ELF-1 (cell line): ENCODE measurements at regions not wholly inside any gene's neighbourhood (a gene's known extent, or its start where the extent isn't known, plus 50 kb on each side); places are given as distances from the start of the nearest gene placed in this dataset.

ENCODE experiments used
- DNase-seq: peaks from one replicate; pipeline ENCODE4 v3.0.0-alpha.2; 2016; ENCODE audit warnings: low read depth, low spot score

DNA sequence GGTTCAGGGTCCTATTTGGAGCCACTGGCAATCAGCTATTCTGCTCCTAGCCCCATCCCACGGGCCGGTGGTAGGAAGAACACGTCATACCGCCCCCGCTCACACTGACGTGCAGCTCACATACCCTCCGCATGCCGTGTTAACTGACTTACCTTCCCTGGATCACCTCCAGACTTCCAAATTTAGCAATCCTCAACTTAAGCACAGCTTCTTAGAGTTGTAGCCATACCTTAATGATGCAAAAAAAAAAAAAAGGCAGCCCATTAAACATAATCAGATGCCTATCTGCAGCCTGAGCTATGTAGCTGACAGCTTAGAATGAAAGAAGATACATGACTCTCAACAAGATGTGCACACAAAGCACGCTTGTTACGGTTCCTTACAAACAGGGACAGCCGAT lies 93.0 kb downstream of the IRX2 start:
- no peak for DNase-seq

GRCh38 chr5:2657151-2657550 lies 94.3 kb downstream of the IRX2 start:
- DNase-seq: no peak

DNA sequence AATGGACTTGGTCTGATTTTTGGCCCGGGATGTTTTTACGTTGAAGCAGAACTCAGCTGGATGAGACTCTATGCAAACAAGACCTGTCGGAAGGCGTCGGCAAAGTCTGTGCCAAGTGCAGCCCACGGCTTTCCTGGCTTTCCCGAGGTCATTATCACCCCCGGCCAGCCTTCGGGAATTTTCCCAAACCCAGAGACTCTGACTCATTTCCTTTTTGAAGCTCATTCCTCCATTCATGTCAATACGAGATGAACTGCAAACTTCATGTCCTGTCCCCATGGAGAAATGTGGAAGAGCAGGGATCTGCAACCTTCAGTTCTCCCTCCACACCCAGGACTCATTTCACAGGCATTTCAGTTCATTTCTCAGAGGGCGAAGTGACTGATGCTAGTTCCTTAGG lies 95.3 kb downstream of the IRX2 start:
- no peak for DNase-seq

GRCh38 chr5:2653991-2654390 lies 97.5 kb downstream of the IRX2 start:
- no peak for DNase-seq

- no peak for DNase-seq
Observed at GRCh38 chr5:2651116-2651515, 100.4 kb downstream of the IRX2 start.

GRCh38 chr5:2642684-2643345 lies 108.7 kb downstream of the IRX2 start:
- DNase-seq: no peak

GRCh38 chr5:2640717-2641116 lies 110.8 kb downstream of the IRX2 start:
- DNase-seq: no peak

DNA sequence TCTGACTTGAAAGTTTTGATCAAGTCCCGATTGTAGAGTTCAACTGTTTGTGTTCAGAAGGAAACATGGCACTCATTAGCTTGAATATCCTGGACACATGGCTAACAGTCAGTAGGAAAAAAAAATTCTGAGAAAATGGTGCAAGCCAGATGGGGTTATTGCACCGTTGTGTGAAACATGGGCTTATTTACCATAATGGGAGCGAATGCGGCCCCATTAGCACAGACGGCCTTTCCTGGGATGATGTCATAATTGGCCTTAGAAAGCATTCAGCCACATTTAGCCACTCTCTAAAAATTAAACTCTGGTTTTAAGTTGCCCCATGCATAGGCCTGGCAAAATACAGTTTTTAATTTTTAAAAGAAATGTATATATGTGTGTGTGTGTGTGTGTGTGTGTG lies 112.1 kb downstream of the IRX2 start:
- no peak for DNase-seq

DNA sequence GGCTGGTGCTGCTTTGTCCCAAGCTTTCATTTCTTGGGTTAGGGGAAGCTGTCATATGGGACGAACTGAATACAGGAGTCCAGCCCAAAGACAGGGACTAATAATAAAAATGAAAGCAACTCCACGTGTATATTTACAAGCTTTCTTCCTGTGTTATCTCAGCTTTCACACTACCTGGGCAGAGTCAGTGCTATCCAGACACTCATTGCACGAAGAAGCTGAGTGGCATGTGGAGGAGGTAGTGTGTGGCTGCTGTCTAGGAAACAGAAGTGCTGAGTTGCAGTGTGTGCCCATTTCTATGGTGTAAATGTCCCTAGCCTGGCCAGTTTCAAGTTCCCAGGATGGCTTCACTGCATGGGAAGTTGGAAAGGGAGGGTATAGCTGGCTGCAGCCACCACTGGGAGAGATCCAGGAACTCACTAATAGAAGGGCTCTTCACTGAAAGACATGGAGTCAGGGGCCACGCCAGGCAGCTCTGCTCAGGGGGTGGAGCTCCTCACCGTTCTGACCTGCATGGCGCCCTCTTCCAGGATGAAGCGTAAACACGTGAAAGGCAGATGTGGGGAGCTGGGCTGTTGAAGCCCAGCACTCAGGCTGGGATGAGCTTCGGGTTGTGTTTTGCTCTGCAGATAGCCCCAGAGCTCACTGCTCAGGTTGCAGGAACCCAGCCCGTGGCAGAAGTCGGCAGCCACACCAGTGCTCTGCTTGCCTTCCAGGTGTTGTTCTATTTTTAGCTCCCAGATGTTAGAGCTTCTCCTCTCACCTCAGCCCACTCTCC lies 116.9 kb downstream of the IRX2 start:
- peak; percentile 23 for DNase-seq

DNA sequence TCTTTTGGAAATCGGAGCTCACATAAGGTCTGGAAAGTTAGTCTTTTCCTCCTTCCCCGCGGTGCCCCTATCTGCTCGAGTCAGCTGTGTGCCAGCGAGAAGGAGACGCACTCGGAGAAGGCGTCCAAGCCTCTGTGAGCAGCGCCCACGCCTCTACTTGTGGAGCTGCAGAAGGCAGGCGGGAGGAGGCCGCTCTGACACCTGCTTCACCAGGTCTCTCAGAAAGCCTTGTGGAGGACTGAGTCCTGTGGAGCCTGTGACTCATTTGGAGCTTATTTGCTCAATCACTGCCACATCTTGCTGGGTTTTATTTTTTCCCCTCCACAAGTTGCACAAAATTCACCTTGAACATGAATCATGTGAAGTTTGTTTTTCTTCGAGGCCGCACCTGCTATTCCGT lies 117.5 kb downstream of the IRX2 start:
- no peak for DNase-seq

GRCh38 chr5:2631758-2632157 lies 119.7 kb downstream of the IRX2 start:
- DNase-seq: no peak

GRCh38 chr5:2629045-2629444 lies 122.4 kb downstream of the IRX2 start:
- DNase-seq: peak; percentile 52

DNA sequence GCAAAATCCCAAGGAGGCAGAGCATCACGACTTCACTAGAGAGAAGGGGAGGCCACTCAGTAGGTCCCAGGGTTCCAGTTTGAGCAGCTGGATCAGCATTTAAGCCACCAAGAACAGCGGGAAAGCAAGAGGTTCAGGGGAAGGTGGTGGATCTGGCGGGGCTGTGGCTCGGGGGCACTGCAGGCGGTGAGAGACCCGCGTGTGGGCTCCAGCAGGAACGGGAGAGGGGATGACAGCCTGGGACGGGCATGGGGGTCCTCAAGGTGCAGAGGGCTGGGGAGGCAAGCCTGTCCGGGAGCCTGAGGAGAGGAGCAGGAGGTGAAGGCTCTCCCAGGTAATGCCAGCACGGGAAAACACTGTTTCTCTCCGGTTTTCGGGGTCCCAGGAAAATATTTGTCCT lies 123.6 kb downstream of the IRX2 start:
- DNase-seq: no peak

- no peak for DNase-seq
Observed at GRCh38 chr5:2626572-2626971, 124.9 kb downstream of the IRX2 start.

DNA sequence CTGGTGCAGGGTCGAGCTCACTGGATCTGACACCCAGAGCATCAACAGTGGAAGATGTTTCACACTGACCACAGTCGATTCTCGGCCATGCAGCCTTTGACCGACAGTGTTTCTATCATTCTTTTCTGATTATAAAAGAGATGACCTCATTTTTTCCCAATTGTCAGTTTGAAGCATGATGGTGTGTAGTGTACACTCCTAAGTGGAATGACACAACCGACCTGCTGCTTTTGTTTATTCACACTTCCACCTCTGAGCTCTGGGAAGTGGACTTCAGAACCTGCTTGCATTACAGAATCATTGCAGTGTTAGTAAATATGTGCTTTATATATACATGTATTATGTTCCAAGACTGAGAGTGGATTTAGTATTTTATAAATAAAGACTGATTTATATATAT lies 128.6 kb downstream of the IRX2 start:
- no peak for DNase-seq

DNA sequence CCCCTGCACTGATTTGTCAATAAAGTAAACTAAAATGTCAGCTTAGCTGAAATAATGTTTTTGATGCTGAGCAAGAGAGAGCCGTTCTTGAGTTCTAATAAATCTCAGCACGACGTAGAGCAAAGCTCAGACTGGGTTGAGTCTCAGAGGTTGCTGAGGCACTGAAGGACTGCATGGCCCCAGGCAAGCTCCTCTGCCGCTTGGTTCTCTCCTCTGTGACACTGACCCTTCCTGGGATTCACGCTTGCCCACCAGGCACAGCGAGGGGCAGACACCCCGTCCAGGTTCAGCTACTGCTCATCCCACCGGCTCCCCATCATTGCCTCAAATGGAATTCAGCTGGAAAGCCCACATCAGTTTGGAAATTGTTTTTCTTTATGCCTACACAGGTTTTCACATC lies 129.8 kb downstream of the IRX2 start:
- DNase-seq: no peak

DNA sequence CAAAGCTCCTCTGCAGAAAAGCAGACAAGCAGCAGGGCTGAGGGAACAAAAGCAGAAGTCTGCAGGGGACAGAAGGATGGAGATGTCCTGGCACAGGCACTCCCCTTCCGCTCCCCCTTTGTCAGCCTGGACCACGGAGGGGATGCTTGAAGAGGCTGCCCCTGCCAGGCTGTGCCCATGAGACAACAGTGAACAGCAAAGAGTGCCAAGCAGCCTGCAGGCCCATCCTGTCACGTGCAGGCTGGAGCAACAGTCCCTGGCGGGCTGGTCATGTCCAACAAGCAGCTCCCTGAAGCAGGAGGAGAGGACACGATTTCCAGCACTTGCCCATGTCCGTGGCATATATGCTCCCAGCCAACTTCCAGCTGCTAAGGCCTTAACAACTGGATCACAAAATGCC lies 132.3 kb downstream of the IRX2 start:
- no peak for DNase-seq

DNA sequence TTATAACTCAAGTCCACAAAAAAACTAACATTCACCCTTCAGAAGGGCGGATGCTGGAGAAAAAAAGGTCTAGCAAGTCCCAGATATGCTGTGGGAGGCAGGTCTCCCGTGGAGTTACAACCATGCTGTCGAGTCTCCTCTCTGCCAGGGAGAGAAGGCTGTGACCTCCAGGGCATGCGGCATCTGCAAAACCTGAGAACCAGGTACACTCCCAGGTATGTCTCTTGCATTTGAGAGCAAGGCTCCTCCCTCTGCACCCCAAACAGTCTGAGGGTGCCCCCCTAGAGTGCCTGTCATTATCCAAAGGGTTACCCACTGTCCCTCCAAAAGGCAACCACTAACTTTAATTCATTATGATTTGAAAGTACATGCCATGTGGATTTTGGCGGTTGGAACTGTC lies 134.0 kb downstream of the IRX2 start:
- no peak for DNase-seq

- DNase-seq: no peak
Observed at GRCh38 chr5:2615917-2616316, 135.6 kb downstream of the IRX2 start.

DNA sequence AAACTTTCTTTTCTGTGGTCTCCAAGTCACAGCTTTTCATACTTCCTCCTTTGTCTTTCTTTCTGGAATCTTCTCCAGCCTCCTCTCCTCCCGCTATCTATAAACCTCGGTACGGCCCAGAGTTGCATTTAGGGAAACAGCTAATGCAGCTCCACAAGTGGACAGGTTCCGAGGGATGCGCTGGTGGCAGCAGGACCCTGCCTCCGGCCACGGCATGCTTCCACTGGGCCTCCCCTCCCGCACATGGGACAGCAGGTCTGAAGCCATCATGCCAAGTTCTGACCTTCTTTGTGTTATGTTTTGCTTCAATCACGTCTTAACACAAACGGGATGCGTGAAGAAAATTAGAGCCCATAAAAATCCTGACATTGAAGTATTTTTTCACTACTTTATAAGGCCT lies 136.9 kb downstream of the IRX2 start:
- DNase-seq: no peak

- DNase-seq: no peak
Observed at GRCh38 chr5:2611659-2612058, 139.8 kb downstream of the IRX2 start.

DNA sequence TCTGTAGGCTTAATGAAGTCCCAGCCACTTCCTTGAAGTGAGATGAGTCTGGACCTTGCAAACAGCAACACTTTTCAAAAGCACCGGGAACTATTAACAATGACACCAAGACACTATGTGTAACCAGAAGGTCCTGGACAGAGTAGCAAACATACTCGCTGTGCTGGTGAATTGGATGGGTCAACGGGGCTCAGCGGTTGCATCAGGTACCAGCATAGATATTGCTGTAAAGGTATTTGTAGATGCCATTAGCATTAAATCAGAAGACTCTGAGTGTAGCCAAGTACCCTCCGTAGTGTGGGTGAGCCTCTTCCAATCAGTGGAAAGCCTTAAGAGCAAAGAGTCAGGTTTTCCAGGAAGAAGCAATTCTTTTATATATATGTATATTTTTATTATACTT lies 140.5 kb downstream of the IRX2 start:
- DNase-seq: no peak

GRCh38 chr5:2608391-2608790 lies 143.1 kb downstream of the IRX2 start:
- DNase-seq: no peak

DNA sequence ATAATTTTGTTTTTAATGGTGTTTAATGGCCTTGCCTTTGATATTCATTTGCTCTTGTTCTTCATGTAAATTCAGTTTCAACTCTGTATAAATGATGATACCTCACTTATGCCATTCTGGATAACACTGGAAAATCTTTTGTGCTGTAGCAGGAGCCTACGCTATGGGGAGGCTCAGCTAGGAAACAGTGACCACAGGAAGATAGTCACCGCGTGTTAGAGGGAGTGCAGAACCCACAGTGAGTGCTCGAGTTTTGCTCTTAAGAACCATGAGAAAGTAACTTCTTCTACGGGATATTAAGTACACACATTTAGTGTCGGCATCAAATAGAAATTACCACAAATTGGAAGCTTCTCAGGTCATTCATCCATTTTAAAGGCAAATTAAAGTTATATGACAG lies 143.9 kb downstream of the IRX2 start:
- no peak for DNase-seq
